GM23338 (cell line): ENCODE measurements at regions not wholly inside any gene's neighbourhood (a gene's known extent, or its start where the extent isn't known, plus 50 kb on each side); places are given as distances from the start of the nearest gene placed in this dataset.

ENCODE experiments used
- ATAC-seq: fragments of 200-7000 bp; cut with Tn5 transposase; 3 replicates; pipeline ENCODE4 v1.9.1; 2020
- DNase-seq: peaks from one replicate; pipeline ENCODE4 v3.0.0-alpha.2; 2015; ENCODE audit warnings: low spot score
- H2AFZ ChIP-seq: fragments of 200-600 bp; sonication (generic); 2 replicates; pipeline ENCODE4 v1.8.0; 2016; ENCODE audit warnings: antibody characterized with exemption, mild to moderate bottlenecking, moderate library complexity
- H3F3A ChIP-seq: fragments of 200-600 bp; sonication (generic); replicated peaks from 2 replicates; pipeline ENCODE4 v1.8.0; 2017; ENCODE audit warnings: antibody characterized with exemption, mixed run types, low read depth
- H3K27ac ChIP-seq: fragments of 200-600 bp; sonication (generic); 2 replicates; pipeline ENCODE4 v1.6.1; 2016; ENCODE audit warnings: low read depth
- H3K27me3 ChIP-seq: fragments of 200-600 bp; sonication (generic); 2 replicates; pipeline ENCODE4 v1.8.0; 2016; ENCODE audit warnings: mild to moderate bottlenecking, mixed run types, moderate library complexity; ENCODE audit not compliant: insufficient read depth
- H3K36me3 ChIP-seq: fragments of 200-600 bp; sonication (generic); 2 replicates; pipeline ENCODE4 v1.8.0; 2016; ENCODE audit warnings: mild to moderate bottlenecking; ENCODE audit not compliant: insufficient read depth
- H3K4me1 ChIP-seq: fragments of 200-600 bp; sonication (generic); 2 replicates; pipeline ENCODE4 v1.8.0; 2016; ENCODE audit warnings: mild to moderate bottlenecking, moderate library complexity; ENCODE audit not compliant: insufficient read depth
- H3K4me2 ChIP-seq: fragments of 200-600 bp; sonication (generic); 2 replicates; pipeline ENCODE4 v1.7.1; 2017; ENCODE audit warnings: mixed run types
- H3K4me3 ChIP-seq: fragments of 200-600 bp; sonication (generic); 2 replicates; pipeline ENCODE4 v1.6.1; 2016; ENCODE audit warnings: mixed run types
- H3K79me2 ChIP-seq: fragments of 200-600 bp; sonication (generic); replicated peaks from 2 replicates; pipeline ENCODE4 v1.8.0; 2017; ENCODE audit warnings: mild to moderate bottlenecking; ENCODE audit not compliant: insufficient read depth
- H3K9me2 ChIP-seq: fragments of 200-600 bp; sonication (generic); 2 replicates; pipeline ENCODE4 v1.8.0; 2017; ENCODE audit not compliant: insufficient read depth
- H4K20me1 ChIP-seq: fragments of 200-600 bp; sonication (generic); replicated peaks from 2 replicates; pipeline ENCODE4 v1.8.0; 2017; ENCODE audit warnings: mild to moderate bottlenecking; ENCODE audit not compliant: insufficient read depth
- H3K27ac Mint-ChIP-seq: 2 replicates; pipeline ENCODE4 v1.8.0; 2020; ENCODE audit warnings: inconsistent platforms, mild to moderate bottlenecking, moderate library complexity, mixed read lengths
- H3K27me3 Mint-ChIP-seq: 3 replicates; pipeline ENCODE4 v1.8.0; 2022; ENCODE audit warnings: low read depth, mild to moderate bottlenecking, moderate library complexity, mixed read lengths, inconsistent platforms; ENCODE audit not compliant: insufficient read depth, poor library complexity
- H3K36me3 Mint-ChIP-seq: 3 replicates; pipeline ENCODE4 v1.8.0; 2021; ENCODE audit warnings: low read depth, mild to moderate bottlenecking, inconsistent platforms, moderate library complexity, mixed read lengths
- H3K4me1 Mint-ChIP-seq: 3 replicates; pipeline ENCODE4 v1.8.0; 2020; ENCODE audit warnings: mild to moderate bottlenecking, inconsistent platforms, mixed read lengths
- H3K4me3 Mint-ChIP-seq: 3 replicates; pipeline ENCODE4 v1.8.0; 2021; ENCODE audit warnings: moderate library complexity, mild to moderate bottlenecking, inconsistent platforms, mixed read lengths
- H3K9me3 Mint-ChIP-seq: 3 replicates; pipeline ENCODE4 v1.8.0; 2020; ENCODE audit warnings: moderate library complexity, mild to moderate bottlenecking, inconsistent platforms, mixed read lengths
- CTCF ChIP-seq, 2 experiments: fragments of 200-600 bp in 1 of 2; sonication (generic) in 1 of 2; conservative IDR thresholded peaks; 2 replicates each; pipeline versions ENCODE4 v1.5.1 to v1.6.1; 2016 to 2017; ENCODE audit warnings: antibody characterized with exemption in 2 of 2, low read depth in 2 of 2, mild to moderate bottlenecking in 2 of 2, moderate library complexity in 1 of 2
- EZH2 ChIP-seq: fragments of 200-600 bp; sonication (generic); IDR thresholded peaks from one replicate; pipeline ENCODE4 v1.8.0; 2017; ENCODE audit warnings: antibody characterized with exemption, mild to moderate bottlenecking, low read depth; ENCODE audit not compliant: unreplicated experiment
- EZH2phosphoT487 ChIP-seq: fragments of 200-600 bp; sonication (generic); IDR thresholded peaks from one replicate; pipeline ENCODE4 v1.8.1; 2018; ENCODE audit warnings: antibody characterized with exemption; ENCODE audit not compliant: unreplicated experiment
- JUNB ChIP-seq: IDR thresholded peaks from one replicate; pipeline ENCODE4 v1.6.1; 2016; ENCODE audit warnings: antibody characterized with exemption; ENCODE audit not compliant: unreplicated experiment
- NANOG ChIP-seq: IDR thresholded peaks from 2 replicates; pipeline ENCODE4 v1.6.1; 2016; ENCODE audit warnings: antibody characterized with exemption, borderline replicate concordance
- POLR2AphosphoS5 ChIP-seq: IDR thresholded peaks from 2 replicates; pipeline ENCODE4 v1.6.1; 2016; ENCODE audit warnings: antibody characterized with exemption, low read depth
- REST ChIP-seq: IDR thresholded peaks from one replicate; pipeline ENCODE4 v1.6.1; 2018; ENCODE audit warnings: antibody characterized with exemption; ENCODE audit not compliant: unreplicated experiment
- STAT1 ChIP-seq: IDR thresholded peaks from one replicate; pipeline ENCODE4 v1.6.1; 2016; ENCODE audit warnings: antibody characterized with exemption; ENCODE audit not compliant: unreplicated experiment
- ZNF331 ChIP-seq: fragments of 250-450 bp; sonication (Bioruptor Pico); IDR thresholded peaks from 2 replicates; pipeline ENCODE4 v1.5.0; 2020; ENCODE audit warnings: low read depth, mild to moderate bottlenecking, moderate library complexity
- ZNF462 ChIP-seq: fragments of 250-450 bp; sonication (Bioruptor Pico); IDR thresholded peaks from 2 replicates; pipeline ENCODE4 v1.5.0; 2020; ENCODE audit warnings: mild to moderate bottlenecking, moderate library complexity
- TF ChIP-seq, protein P1 (sequence below): IDR thresholded peaks from 2 replicates; pipeline ENCODE4 v1.6.1; 2016; ENCODE audit warnings: antibody characterized with exemption

- TF ChIP-seq NANOG: no peak
- no peak for TF ChIP-seq CTCF (conservative IDR thresholded peaks at IDR 0.05; ENCODE audit: low read depth in 2 of 2)
- TF ChIP-seq, protein P1, sequence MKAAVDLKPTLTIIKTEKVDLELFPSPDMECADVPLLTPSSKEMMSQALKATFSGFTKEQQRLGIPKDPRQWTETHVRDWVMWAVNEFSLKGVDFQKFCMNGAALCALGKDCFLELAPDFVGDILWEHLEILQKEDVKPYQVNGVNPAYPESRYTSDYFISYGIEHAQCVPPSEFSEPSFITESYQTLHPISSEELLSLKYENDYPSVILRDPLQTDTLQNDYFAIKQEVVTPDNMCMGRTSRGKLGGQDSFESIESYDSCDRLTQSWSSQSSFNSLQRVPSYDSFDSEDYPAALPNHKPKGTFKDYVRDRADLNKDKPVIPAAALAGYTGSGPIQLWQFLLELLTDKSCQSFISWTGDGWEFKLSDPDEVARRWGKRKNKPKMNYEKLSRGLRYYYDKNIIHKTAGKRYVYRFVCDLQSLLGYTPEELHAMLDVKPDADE: no peak
- TF ChIP-seq EZH2phosphoT487: no peak
- no peak for TF ChIP-seq REST
- no peak for TF ChIP-seq STAT1
- TF ChIP-seq ZNF331 (CRISPR knock-in tag): no peak
- TF ChIP-seq EZH2: no peak
- TF ChIP-seq JUNB: no peak
Measured at GRCh38 chr10:118151461-118151860, 104.7 kb upstream of the RAB11FIP2 start (continued).

GRCh38 chr10:118148247-118148646 lies 101.5 kb upstream of the RAB11FIP2 start:
- DNase-seq (no peak), ATAC-seq (no peak)
- H3K9me2 ChIP-seq: 0 out of 2 replicates have a peak, but pooled peaks cover 9% of the 10 kb centered on the region
- no peaks in the 10 kb centered on the region for H3F3A ChIP-seq
- H3K27ac ChIP-seq: no peak overlapping the region
- H3K27ac Mint-ChIP-seq: no peak overlapping the region
- no peaks in the 10 kb centered on the region for H3K79me2 ChIP-seq
- no peaks in the 10 kb centered on the region for H3K36me3 ChIP-seq
- H3K9me3 Mint-ChIP-seq: no peaks in the 10 kb centered on the region
- H3K4me2 ChIP-seq: no peak overlapping the region
- no peaks in the 10 kb centered on the region for H3K4me1 ChIP-seq
- no peak overlapping the region for H3K4me3 Mint-ChIP-seq
- no peak overlapping the region for H2AFZ ChIP-seq
- H3K4me1 Mint-ChIP-seq: 0 out of 3 replicates have a peak, but pooled peaks cover 2% of the 10 kb centered on the region
- no peaks in the 10 kb centered on the region for H3K27me3 Mint-ChIP-seq
- H3K27me3 ChIP-seq: no peaks in the 10 kb centered on the region
- H3K4me3 ChIP-seq: no peak overlapping the region
- H4K20me1 ChIP-seq: no peaks in the 10 kb centered on the region
- H3K36me3 Mint-ChIP-seq: no peaks in the 10 kb centered on the region
- TF ChIP-seq EZH2 (no peak), STAT1 (no peak), ZNF331 (CRISPR knock-in tag) (no peak), ZNF462 (CRISPR knock-in tag) (no peak), EZH2phosphoT487 (no peak), JUNB (no peak), NANOG (no peak), POLR2AphosphoS5 (no peak)
